ENCODE measurements at regions not wholly inside any gene's neighbourhood (a gene's known extent, or its start where the extent isn't known, plus 50 kb on each side); places are given as distances from the start of the nearest gene placed in this dataset.

DNA sequence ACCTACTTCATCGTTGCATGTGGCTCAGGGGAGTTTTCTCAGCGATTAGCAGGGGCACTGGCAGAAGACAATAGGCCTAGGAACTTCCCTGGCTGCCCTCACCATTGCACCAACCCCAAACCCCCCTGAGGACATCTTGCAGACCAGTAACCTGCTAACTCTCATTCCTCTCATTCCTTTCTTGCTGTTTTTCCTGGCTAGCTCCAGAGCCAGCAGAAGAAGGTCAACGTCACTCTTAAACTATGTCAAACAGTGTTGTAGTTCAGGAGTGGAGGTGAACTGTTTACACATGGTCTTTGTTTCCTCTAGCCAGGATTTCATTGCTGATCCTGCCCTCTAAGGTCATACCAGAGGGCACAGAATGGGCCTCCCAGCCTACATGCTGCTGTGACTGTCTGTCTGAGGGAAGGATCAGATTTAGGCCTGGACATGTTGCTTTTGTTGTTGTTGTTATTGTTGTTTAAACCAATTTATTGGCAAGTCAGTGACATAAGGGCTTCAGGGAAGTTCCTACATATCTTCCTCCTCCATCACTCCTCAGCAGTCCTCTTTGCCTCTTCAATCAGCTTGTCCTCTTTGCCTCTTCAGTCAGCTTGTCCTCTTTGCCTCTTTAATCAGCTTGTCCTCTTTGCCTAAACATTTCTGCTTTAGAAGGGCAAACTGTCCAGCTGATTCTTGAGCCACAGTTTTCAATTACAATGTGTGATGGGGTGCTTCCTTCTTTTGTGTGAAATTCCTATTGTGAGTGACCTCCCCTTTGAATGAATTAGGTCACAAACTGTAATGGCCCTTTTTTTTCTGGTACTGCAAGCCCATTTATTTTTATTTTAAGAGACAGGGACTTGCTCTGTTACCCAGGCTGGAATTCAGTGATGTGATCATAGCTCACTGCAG lies 471.9 kb upstream of the TNP1 start:
- no peak for TF ChIP-seq EZH2phosphoT487 (conservative IDR thresholded peaks at IDR 0.05; ENCODE audit: low read length)
- TF ChIP-seq, protein P1, sequence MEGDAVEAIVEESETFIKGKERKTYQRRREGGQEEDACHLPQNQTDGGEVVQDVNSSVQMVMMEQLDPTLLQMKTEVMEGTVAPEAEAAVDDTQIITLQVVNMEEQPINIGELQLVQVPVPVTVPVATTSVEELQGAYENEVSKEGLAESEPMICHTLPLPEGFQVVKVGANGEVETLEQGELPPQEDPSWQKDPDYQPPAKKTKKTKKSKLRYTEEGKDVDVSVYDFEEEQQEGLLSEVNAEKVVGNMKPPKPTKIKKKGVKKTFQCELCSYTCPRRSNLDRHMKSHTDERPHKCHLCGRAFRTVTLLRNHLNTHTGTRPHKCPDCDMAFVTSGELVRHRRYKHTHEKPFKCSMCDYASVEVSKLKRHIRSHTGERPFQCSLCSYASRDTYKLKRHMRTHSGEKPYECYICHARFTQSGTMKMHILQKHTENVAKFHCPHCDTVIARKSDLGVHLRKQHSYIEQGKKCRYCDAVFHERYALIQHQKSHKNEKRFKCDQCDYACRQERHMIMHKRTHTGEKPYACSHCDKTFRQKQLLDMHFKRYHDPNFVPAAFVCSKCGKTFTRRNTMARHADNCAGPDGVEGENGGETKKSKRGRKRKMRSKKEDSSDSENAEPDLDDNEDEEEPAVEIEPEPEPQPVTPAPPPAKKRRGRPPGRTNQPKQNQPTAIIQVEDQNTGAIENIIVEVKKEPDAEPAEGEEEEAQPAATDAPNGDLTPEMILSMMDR (IDR thresholded peaks at IDR 0.05; ENCODE audit: insufficient read depth, low read length, poor library complexity, severe bottlenecking): no peak
- no peaks in the 10 kb centered on the region for H3F3A ChIP-seq (ENCODE audit: insufficient read depth)
- H3K4me2 ChIP-seq (ENCODE audit: low read depth, low read length, poor library complexity, severe bottlenecking): no peak overlapping the region
- H4K20me1 ChIP-seq (ENCODE audit: low read depth, low read length): no peaks in the 10 kb centered on the region
- no peak overlapping the region for H3K27ac ChIP-seq (ENCODE audit: low read depth, low read length)
- no peak overlapping the region for H2AFZ ChIP-seq (ENCODE audit: low read depth, low read length, severe bottlenecking)
- no peaks in the 10 kb centered on the region for H3K36me3 ChIP-seq (ENCODE audit: low read length)
- no peak overlapping the region for H3K9ac ChIP-seq (ENCODE audit: low read length)
- no peaks in the 10 kb centered on the region for H3K79me2 ChIP-seq (ENCODE audit: insufficient read depth, low read length)
- H3K9me2 ChIP-seq (replicated peaks; ENCODE audit: insufficient read depth, low read length): no peaks in the 10 kb centered on the region
- H3K4me3 ChIP-seq (ENCODE audit: insufficient read depth, low read length, poor library complexity, severe bottlenecking): no peak overlapping the region
- no peaks in the 10 kb centered on the region for H3K27me3 ChIP-seq (ENCODE audit: low read length)
- H3K9me3 ChIP-seq (ENCODE audit: insufficient read depth, low read length): no peaks in the 10 kb centered on the region

DNA sequence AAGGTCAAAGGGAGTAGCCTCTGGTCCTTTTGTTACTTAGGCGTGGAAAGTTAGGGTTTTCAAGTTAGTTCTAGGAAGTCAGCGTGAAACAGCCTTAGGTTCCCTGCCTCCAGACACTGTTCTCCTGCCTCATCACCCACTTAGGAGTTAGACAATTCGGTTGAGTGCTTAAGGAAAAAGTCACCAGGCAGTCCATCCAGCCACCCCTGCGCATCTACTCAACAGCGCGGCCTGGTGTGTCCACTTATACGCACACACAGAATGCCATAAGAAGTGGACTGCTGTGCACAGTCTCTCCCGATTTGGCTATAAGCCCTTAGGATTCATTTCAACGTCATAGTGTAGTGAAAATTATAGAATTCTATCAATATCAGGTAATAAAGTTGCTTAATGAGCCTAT lies 470.8 kb upstream of the TNP1 start:
- Histone ChIP-seq H3K9me2 (replicated peaks; ENCODE audit: insufficient read depth, low read length) (no peaks in the 10 kb centered on the region), H3K27ac (ENCODE audit: low read depth, low read length) (no peak overlapping the region), H3K4me2 (ENCODE audit: low read depth, low read length, poor library complexity, severe bottlenecking) (no peak overlapping the region), H3K4me3 (ENCODE audit: insufficient read depth, low read length, poor library complexity, severe bottlenecking) (no peak overlapping the region), H3K36me3 (ENCODE audit: low read length) (no peaks in the 10 kb centered on the region), H3K9ac (ENCODE audit: low read length) (no peak overlapping the region), H3K27me3 (ENCODE audit: low read length) (no peaks in the 10 kb centered on the region), H3K9me3 (ENCODE audit: insufficient read depth, low read length) (no peaks in the 10 kb centered on the region), H4K20me1 (ENCODE audit: low read depth, low read length) (no peaks in the 10 kb centered on the region), H2AFZ (ENCODE audit: low read depth, low read length, severe bottlenecking) (no peak overlapping the region), H3K79me2 (ENCODE audit: insufficient read depth, low read length) (no peaks in the 10 kb centered on the region), H3F3A (ENCODE audit: insufficient read depth) (no peaks in the 10 kb centered on the region)
- no peak for TF ChIP-seq EZH2phosphoT487 (conservative IDR thresholded peaks at IDR 0.05; ENCODE audit: low read length)
- TF ChIP-seq, protein P1 (IDR thresholded peaks at IDR 0.05; ENCODE audit: insufficient read depth, low read length, poor library complexity, severe bottlenecking): no peak

DNA sequence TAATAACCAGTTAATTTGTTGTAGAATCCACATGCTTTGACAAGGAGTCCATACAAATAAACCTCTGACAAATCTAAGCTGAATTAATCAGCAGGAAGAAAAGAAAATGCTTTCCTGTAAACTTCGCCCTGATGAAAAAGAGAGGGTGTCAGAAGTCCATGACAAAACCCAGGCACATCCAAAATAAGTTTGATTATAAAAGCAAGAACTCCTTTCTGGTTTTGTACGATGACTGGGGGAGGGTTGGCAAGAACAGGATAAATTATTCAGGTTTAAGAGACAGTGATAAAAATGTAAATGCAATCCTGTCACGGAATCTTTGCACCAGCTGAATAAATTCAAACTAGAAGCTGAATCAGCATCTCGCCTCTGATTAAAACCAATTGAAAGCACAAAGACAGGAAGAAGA lies 469.2 kb upstream of the TNP1 start:
- no peaks in the 10 kb centered on the region for H4K20me1 ChIP-seq (ENCODE audit: low read depth, low read length)
- no peaks in the 10 kb centered on the region for H3K9me3 ChIP-seq (ENCODE audit: insufficient read depth, low read length)
- H3K27me3 ChIP-seq (ENCODE audit: low read length): no peaks in the 10 kb centered on the region
- no peak for TF ChIP-seq EZH2phosphoT487 (conservative IDR thresholded peaks at IDR 0.05; ENCODE audit: low read length)
- TF ChIP-seq, protein P1 (IDR thresholded peaks at IDR 0.05; ENCODE audit: insufficient read depth, low read length, poor library complexity, severe bottlenecking): no peak
- no peaks in the 10 kb centered on the region for H3K79me2 ChIP-seq (ENCODE audit: insufficient read depth, low read length)
- H3K4me2 ChIP-seq (ENCODE audit: low read depth, low read length, poor library complexity, severe bottlenecking): no peak overlapping the region
- no peak overlapping the region for H3K4me3 ChIP-seq (ENCODE audit: insufficient read depth, low read length, poor library complexity, severe bottlenecking)
- H3K36me3 ChIP-seq (ENCODE audit: low read length): no peaks in the 10 kb centered on the region
- H3F3A ChIP-seq (ENCODE audit: insufficient read depth): no peaks in the 10 kb centered on the region
- H2AFZ ChIP-seq (ENCODE audit: low read depth, low read length, severe bottlenecking): no peak overlapping the region
- H3K9ac ChIP-seq (ENCODE audit: low read length): no peak overlapping the region
- no peaks in the 10 kb centered on the region for H3K9me2 ChIP-seq (replicated peaks; ENCODE audit: insufficient read depth, low read length)
- no peak overlapping the region for H3K27ac ChIP-seq (ENCODE audit: low read depth, low read length)

All from SU-DHL-6 (cell line).